ENCODE measurements at regions not wholly inside any gene's neighbourhood (a gene's known extent, or its start where the extent isn't known, plus 50 kb on each side); places are given as distances from the start of the nearest gene placed in this dataset.
A peak's percentile ranks its signal among the peaks of the same experiment; 100 is the strongest.

DNA sequence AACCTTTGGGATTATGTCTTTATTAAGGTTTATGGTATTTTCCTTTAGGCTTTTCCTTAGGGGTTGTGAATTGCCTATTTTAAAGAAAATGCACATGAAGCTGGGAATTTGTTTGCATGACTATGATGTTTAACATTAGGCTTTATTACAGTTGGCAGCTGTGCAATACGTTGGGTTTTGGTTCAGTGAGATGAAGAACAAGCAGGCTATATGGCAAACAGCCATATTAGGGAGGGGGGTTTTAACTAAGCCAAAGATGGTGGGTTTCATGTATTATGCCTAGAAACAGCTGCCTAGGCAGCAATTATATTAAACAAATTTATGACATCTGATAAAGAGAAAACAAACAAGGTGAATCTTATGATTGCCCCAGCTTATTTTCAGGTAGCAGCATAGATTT is 880.8 kb downstream of the FAM181B start:
- no peak for FAIRE-seq
- TF ChIP-seq, protein P1, sequence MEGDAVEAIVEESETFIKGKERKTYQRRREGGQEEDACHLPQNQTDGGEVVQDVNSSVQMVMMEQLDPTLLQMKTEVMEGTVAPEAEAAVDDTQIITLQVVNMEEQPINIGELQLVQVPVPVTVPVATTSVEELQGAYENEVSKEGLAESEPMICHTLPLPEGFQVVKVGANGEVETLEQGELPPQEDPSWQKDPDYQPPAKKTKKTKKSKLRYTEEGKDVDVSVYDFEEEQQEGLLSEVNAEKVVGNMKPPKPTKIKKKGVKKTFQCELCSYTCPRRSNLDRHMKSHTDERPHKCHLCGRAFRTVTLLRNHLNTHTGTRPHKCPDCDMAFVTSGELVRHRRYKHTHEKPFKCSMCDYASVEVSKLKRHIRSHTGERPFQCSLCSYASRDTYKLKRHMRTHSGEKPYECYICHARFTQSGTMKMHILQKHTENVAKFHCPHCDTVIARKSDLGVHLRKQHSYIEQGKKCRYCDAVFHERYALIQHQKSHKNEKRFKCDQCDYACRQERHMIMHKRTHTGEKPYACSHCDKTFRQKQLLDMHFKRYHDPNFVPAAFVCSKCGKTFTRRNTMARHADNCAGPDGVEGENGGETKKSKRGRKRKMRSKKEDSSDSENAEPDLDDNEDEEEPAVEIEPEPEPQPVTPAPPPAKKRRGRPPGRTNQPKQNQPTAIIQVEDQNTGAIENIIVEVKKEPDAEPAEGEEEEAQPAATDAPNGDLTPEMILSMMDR (IDR thresholded peaks at IDR 0.05; ENCODE audit: borderline replicate concordance, extremely low read depth, insufficient read depth), result no peak
- H3K4me3 ChIP-seq (ENCODE audit: low read length in 3 of 3), result no peak overlapping the region

DNA sequence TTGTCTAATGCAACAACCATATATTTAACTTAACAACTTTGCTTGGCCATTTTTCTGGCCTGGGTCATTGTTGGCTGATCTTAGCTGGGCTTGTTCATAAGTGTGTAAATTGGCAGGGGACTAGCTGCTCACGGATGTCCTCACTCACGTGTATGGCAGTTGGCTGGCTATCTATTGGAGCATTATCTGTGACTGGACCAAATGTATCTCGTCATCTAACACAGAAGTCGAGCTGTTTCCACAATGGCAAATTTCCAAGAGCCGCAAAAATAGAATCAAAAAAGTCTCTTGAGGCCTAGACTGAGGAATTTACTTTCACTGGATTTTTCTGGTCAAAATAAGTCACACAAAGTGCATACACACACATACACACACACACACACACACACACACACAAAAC is 893.3 kb downstream of the FAM181B start:
- DNase-seq, result peak in 3 of 5 donors; percentile 11 to 88 (median 56)
- H3K27me3 ChIP-seq (ENCODE audit: control insufficient read depth, insufficient read depth, low read length), result no peaks in the 10 kb centered on the region
- no peak for FAIRE-seq
- H3K27ac ChIP-seq (ENCODE audit: low read depth in 2 of 2, low read length in 2 of 2), result no peak overlapping the region
- no peak overlapping the region for H3K9ac ChIP-seq (ENCODE audit: low read length in 3 of 3)
- intact Hi-C loops (cut with DNase I), result no loop called here
- H3K4me3 ChIP-seq (ENCODE audit: low read length in 3 of 3), result no peak overlapping the region
- H3K36me3 ChIP-seq (ENCODE audit: control insufficient read depth in 2 of 3, insufficient read depth in 3 of 3, low read length in 3 of 3), result no peaks in the 10 kb centered on the region
- no peaks in the 10 kb centered on the region for H3K9me3 ChIP-seq (ENCODE audit: control insufficient read depth in 2 of 3, insufficient read depth in 1 of 3, low read length in 3 of 3)
- TF ChIP-seq, protein P1 (IDR thresholded peaks at IDR 0.05; ENCODE audit: borderline replicate concordance, extremely low read depth, insufficient read depth), result no peak
- no peaks in the 10 kb centered on the region for H3K4me1 ChIP-seq (ENCODE audit: control insufficient read depth in 2 of 3, insufficient read depth in 2 of 3, low read depth in 1 of 3, low read length in 3 of 3)

More for the DNA sequence above, 880.8 kb downstream of the FAM181B start:
- H3K27me3 ChIP-seq (ENCODE audit: control insufficient read depth, insufficient read depth, low read length), result no peaks in the 10 kb centered on the region
- intact Hi-C loops (cut with DNase I), result no loop called here
- H3K9me3 ChIP-seq (ENCODE audit: control insufficient read depth in 2 of 3, insufficient read depth in 1 of 3, low read length in 3 of 3), result no peaks in the 10 kb centered on the region
- no peak overlapping the region for H3K9ac ChIP-seq (ENCODE audit: low read length in 3 of 3)
- H3K36me3 ChIP-seq (ENCODE audit: control insufficient read depth in 2 of 3, insufficient read depth in 3 of 3, low read length in 3 of 3), result no peaks in the 10 kb centered on the region
- no peak overlapping the region for H3K27ac ChIP-seq (ENCODE audit: low read depth in 2 of 2, low read length in 2 of 2)
- H3K4me1 ChIP-seq (ENCODE audit: control insufficient read depth in 2 of 3, insufficient read depth in 2 of 3, low read depth in 1 of 3, low read length in 3 of 3), result no peaks in the 10 kb centered on the region
- no peak for DNase-seq

DNA sequence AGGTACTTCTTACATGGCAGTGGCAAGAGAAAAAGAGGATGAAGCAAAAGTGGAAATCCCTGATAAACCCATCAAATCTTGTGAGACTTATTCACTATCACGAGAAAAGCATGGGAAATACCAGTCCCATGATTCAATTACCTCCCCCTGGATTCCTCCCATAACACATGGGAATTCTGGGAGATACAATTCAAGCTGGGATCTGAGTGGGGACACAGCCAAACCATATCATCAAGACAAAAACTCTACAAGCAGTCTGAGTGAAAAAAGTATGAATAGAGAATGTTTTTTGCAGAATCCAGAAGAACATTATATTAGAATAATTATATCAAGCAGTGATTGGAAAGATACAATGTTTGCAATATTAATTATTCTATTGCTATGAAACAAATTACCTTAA is 893.7 kb downstream of the FAM181B start:
- no peak for FAIRE-seq
- intact Hi-C loops (cut with DNase I), result no loop called here

More for the DNA sequence above, 893.7 kb downstream of the FAM181B start:
- Histone ChIP-seq H3K27me3 (ENCODE audit: control insufficient read depth, insufficient read depth, low read length) (no peaks in the 10 kb centered on the region), H3K9ac (ENCODE audit: low read length in 3 of 3) (no peak overlapping the region), H3K4me1 (ENCODE audit: control insufficient read depth in 2 of 3, insufficient read depth in 2 of 3, low read depth in 1 of 3, low read length in 3 of 3) (no peaks in the 10 kb centered on the region), H3K27ac (ENCODE audit: low read depth in 2 of 2, low read length in 2 of 2) (no peak overlapping the region), H3K36me3 (ENCODE audit: control insufficient read depth in 2 of 3, insufficient read depth in 3 of 3, low read length in 3 of 3) (no peaks in the 10 kb centered on the region), H3K4me3 (ENCODE audit: low read length in 3 of 3) (no peak overlapping the region), H3K9me3 (ENCODE audit: control insufficient read depth in 2 of 3, insufficient read depth in 1 of 3, low read length in 3 of 3) (no peaks in the 10 kb centered on the region)
- TF ChIP-seq, protein P1 (IDR thresholded peaks at IDR 0.05; ENCODE audit: borderline replicate concordance, extremely low read depth, insufficient read depth), result no peak
- peak in 1 of 5 donors; percentile 27 for DNase-seq
